HCT116 (cell line): ENCODE measurements at regions not wholly inside any gene's neighbourhood (a gene's known extent, or its start where the extent isn't known, plus 50 kb on each side); places are given as distances from the start of the nearest gene placed in this dataset.

Source experiments
- RAD21 ChIP-seq: IDR thresholded peaks from 2 replicates; pipeline ENCODE4 v1.6.1; 2012; ENCODE audit warnings: low read depth, mild to moderate bottlenecking
- TF ChIP-seq, protein P1 (sequence below), 3 experiments: fragments of 200-600 bp in 1 of 3; sonication (generic) in 1 of 3; IDR thresholded peaks in 2 of 3; conservative IDR thresholded peaks in 1 of 3; 2 replicates each; pipeline ENCODE4 v1.5.1; 2012 to 2017; ENCODE audit warnings: low read depth in 2 of 3, low read length in 2 of 3, antibody characterized with exemption in 1 of 3, borderline replicate concordance in 1 of 3, control low read depth in 1 of 3, mild to moderate bottlenecking in 1 of 3, mixed read lengths in 1 of 3, mixed run types in 1 of 3, moderate library complexity in 1 of 3; ENCODE audit not compliant: insufficient read depth in 1 of 3

- TF ChIP-seq, protein P1, sequence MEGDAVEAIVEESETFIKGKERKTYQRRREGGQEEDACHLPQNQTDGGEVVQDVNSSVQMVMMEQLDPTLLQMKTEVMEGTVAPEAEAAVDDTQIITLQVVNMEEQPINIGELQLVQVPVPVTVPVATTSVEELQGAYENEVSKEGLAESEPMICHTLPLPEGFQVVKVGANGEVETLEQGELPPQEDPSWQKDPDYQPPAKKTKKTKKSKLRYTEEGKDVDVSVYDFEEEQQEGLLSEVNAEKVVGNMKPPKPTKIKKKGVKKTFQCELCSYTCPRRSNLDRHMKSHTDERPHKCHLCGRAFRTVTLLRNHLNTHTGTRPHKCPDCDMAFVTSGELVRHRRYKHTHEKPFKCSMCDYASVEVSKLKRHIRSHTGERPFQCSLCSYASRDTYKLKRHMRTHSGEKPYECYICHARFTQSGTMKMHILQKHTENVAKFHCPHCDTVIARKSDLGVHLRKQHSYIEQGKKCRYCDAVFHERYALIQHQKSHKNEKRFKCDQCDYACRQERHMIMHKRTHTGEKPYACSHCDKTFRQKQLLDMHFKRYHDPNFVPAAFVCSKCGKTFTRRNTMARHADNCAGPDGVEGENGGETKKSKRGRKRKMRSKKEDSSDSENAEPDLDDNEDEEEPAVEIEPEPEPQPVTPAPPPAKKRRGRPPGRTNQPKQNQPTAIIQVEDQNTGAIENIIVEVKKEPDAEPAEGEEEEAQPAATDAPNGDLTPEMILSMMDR (IDR thresholded peaks at IDR 0.05 in 2 of 3, conservative IDR thresholded peaks at IDR 0.05 in 1 of 3; ENCODE audit: borderline replicate concordance in 1 of 3, insufficient read depth in 1 of 3, low read depth in 2 of 3, low read length in 2 of 3) = no peak
- TF ChIP-seq RAD21 = no peak
Measured at GRCh38 chr14:78106381-78106780, 63.8 kb upstream of the NRXN3 start.
